NCI-H187 (cell line): ENCODE measurements at regions not wholly inside any gene's neighbourhood (a gene's known extent, or its start where the extent isn't known, plus 50 kb on each side); places are given as distances from the start of the nearest gene placed in this dataset.
"Not testable (repeated sequence)": the region's sequence is repeated elsewhere in the genome, so short reads cannot be mapped to it uniquely, and the experiment has no call there.

Source experiments
- DNase-seq, 2 experiments: peaks; one replicate each; lab custom pipeline; 2025; lab: John Stamatoyannopoulos, UW

DNA sequence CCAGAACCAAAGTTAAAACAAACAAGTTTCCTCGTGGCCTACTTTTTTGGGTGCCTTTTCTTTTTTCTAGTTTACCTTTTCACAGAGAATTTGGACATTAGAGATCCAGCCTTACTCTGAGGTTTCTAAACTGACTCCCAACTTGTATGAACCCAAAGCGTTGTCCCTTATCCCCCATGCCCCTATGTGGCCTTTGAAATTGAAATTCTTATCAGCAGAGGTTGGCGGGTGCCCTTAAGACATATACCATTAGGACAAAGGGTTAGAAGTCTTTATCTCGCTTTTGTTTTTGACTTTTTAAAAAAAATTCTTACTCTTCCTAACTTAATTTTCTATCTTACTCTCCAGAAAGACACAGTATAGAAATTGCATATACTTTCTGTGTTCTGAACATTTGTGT lies 76.3 kb upstream of the C7orf33 start:
- no peak for DNase-seq

DNA sequence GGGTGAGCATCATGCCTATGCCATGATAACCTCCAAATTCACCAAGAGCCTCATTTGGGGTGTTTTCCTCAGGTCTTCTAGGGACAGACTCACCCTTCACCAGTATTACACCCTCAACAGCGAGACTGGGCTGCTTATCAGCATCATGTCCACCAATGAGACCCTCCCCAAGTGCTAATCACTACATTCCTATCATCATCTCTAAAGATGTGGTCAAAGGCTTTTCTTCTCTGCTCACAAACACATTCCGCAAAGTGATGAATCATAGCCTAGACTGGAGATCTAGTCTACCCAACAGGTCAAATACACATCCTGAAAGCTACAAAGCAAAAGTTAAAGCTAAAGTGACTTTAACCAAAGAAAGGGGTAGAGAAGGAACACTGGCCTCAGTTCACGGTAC lies 75.3 kb upstream of the C7orf33 start:
- DNase-seq, result no peak

DNA sequence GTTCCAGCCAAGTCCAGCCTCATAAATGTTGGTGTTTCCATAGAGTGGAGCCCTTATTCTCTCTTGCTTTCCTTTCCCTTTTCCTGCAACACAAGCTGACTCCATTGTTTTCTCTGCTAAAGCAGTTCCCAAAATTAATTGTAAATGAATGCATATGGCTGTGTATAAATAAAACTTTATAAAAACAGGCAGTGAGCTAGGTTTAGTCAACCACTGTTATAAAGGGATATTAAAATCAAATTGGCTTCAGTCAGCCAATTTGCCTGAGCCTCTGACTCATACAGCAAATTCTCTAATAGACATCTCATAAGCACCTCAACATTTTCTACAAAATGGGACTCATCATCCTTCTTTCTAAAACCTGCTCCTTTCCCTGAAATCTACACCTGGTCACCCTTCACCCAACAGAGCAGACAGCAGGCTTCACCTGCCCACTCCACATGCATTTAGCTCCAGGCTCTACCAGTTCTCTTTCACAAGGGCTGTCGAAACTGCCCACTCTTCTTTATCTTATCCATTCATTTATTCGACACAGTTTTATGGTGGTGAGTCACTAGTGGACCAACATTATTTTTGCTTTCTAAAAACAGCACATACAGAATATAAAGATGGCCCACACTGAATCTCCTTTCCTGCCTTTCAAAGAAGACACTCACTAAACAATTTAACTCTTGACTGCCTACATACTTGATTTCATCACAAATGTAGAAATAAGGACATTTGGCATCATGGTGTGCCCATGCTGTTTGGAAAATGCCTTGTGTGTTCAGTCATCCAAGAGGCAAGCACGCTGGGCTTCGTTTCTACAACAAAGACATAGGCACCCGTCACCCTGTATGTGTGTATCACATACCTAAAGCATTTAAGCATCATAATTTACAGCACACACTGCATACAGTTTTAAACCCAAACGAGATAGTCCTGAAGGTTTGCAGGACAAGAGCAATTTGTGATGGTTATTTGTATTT lies 74.6 kb upstream of the C7orf33 start:
- no peak for DNase-seq

DNA sequence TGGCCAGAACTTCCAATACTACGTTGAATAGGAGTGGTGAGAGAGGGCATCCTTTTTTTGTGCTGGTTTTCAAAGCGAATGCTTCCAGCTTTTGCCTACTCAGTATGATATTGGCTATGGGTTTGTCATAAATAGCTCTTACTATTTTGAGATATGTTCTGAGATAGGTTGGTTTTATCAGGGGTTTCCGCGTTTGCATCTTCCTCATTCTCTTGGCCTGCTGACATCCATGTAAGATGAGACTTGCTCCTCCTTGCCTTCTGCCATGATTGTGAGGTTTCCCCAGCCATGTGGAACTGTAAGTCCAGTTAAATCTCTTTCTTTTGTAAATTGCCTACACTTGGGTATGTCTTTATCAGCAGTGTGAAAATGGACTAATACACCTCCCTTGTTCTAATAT lies 71.2 kb upstream of the C7orf33 start:
- not testable (repeated sequence) for DNase-seq

DNA sequence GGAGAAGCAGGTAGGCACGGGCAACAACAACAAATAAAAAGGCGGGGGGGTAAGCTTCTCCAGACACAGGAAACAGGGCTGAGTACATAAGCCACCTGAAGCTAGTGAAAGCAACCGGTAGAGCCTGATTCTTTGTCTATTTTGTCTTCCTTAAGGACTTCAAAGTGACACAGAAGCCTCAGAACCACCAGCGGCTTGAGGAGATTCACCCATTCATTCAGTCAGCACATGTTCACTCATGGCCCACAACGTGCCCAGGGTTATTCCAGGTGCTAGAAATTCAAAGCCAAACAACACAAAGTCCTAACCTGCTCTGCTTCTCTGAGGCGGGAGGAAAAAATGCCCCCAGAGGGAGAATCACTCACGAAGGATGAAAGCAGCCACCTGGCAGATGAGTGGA lies 69.3 kb upstream of the C7orf33 start:
- no peak for DNase-seq

DNA sequence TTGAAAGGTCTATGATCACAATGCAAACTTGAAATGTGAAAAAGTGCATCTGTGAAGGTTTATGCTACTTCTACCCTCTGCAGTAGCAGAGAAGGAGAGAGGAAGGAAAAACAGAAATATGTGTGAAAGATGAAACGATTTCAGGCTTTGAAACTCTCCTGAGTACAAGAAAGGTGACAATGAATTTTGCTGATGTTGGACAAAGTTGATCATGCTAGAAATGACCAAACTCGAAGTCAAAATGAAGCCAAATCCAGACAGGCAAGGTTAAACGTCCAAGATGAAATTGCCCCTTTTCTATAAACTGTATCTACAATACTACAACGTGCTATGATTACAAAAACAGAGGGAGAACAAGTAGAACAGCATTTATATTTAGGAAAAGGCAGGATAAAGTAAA lies 67.0 kb upstream of the C7orf33 start:
- no peak for DNase-seq

DNA sequence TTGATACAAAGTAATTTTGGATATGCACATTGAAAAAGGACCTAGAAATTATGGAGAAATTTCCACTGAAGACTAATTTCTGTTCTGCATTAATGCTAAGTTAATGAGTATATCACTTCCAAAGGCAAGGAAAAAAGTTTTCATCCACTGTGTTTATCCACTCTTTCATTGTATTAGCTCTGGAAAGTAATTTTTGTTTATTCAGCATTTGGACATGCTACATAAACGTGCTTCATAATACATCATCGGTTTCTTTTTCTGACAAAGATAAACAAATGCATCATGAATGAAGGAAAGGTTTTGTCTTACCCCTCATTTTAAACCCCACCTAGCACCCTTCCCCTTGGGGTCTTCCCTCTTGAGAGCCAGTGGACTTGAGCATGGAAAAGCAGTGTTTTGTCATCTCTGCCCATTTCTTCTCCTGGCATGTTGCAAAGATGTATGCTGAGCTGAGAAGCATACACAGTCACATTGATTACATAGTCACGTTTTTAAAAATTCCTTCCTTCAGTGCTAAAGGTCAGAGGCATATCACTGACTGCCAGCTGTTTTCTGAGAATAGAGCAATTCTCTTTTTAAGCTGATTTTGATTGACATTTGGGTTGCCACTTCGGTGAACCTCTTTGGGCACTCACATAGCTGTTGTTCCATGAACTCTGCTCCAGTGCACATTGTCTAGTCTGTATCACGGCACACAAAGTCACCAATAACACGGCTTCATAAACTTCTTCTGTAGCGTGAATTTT lies 65.9 kb upstream of the C7orf33 start:
- no peak for DNase-seq

DNA sequence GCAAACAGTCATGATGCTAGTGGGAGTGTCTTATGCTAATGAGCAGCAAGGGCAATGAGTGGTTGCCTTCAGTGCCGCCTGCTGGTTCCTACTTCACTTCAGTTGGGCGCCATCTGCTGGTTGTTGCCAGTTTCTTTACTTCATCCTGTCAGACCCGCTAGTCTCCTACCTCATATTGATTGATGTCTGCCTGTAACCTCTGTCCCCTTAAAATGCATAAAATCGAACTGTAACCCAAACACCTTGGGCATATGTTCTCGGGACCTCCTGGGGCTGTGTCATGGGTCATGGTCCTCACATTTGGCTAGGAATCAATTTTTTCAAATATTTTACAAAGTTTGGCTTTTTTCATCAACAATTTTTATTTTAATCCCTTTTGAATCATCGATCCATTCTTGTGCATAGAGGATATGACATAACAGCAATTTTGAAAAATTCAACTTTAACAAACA lies 62.8 kb upstream of the C7orf33 start:
- peak; percentile 54 for DNase-seq

DNA sequence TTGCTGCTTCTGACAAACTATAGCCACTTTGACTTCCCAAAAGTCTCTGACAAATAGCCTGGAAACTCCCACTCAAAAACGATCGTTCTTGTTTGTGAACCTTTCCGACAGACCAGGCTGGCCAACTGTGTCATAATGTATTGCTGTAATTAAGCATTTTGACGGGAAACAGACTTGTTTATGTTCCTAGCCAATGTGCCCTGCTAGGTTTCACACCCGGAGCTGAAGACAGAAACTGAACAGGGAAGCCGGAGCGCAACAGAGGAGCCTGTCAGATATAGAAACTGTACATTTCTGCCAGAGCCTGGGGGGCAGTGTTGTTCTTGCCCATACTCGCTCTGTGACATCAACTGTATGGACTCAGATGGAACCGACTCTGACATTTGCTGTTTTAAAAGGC lies 55.3 kb upstream of the C7orf33 start:
- no peak for DNase-seq

DNA sequence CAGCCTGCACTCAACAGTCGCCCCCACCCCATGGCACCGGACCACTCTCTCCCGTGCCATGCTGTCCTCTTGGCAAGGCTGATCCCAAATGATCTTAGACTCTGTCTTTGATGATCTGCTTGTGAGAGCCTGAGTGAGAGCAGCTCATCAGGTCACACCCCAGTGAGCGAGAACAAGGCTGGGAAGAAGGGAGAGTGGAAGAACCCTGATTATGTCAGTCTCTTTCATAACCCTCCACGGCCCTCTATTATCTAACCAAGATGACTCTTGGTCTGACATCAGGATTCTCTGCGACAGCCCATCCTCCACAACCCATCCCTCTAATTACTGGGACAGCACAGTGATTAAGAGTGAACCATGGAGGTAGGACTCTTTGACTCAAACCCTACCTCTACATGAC lies 53.1 kb upstream of the C7orf33 start:
- DNase-seq, result no peak

DNA sequence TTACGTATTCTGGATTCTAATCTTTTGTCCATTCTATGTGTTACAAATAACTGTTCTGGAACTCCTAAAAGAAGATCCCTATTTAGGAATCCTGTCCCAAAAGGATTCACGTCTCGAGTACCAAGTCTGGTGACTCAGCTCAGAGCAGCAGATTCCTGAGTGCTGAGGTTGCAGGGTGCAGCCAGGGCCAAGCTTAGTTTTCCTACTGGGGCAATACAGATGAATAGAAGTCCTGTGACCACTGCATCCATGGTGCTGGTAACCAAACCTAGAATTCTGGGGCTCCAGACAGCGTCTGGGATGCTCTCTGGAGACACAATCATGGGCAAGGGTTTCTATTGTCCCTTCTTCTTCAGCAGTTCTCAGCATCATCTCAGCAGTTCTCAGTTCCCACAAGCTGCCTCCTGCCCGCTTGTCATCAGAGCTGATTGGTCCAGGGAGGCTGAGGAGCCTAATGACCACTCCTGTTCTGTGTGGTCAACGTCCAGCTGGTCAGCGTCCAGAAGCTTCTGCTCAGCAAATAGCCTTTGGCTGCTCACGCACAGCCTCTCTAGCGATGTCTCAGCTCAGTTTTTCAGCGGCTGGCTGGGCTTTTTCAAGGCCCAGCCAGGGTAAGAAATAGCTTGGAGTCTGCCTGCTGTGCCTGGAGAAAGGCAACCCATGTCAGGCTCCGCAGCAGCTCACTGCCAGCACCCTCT lies 50.4 kb upstream of the C7orf33 start:
- DNase-seq, result no peak
